GM23338 (cell line): ENCODE measurements at regions not wholly inside any gene's neighbourhood (a gene's known extent, or its start where the extent isn't known, plus 50 kb on each side); places are given as distances from the start of the nearest gene placed in this dataset.
A peak's percentile ranks its signal among the peaks of the same experiment; 100 is the strongest.

Source experiments
- ATAC-seq: fragments of 200-7000 bp; cut with Tn5 transposase; 3 replicates; pipeline ENCODE4 v1.9.1; 2020
- DNase-seq: peaks from one replicate; pipeline ENCODE4 v3.0.0-alpha.2; 2015; ENCODE audit warnings: low spot score
- H2AFZ ChIP-seq: fragments of 200-600 bp; sonication (generic); 2 replicates; pipeline ENCODE4 v1.8.0; 2016; ENCODE audit warnings: antibody characterized with exemption, mild to moderate bottlenecking, moderate library complexity
- H3F3A ChIP-seq: fragments of 200-600 bp; sonication (generic); replicated peaks from 2 replicates; pipeline ENCODE4 v1.8.0; 2017; ENCODE audit warnings: antibody characterized with exemption, mixed run types, low read depth
- H3K27ac ChIP-seq: fragments of 200-600 bp; sonication (generic); 2 replicates; pipeline ENCODE4 v1.6.1; 2016; ENCODE audit warnings: low read depth
- H3K27me3 ChIP-seq: fragments of 200-600 bp; sonication (generic); 2 replicates; pipeline ENCODE4 v1.8.0; 2016; ENCODE audit warnings: mild to moderate bottlenecking, mixed run types, moderate library complexity; ENCODE audit not compliant: insufficient read depth
- H3K36me3 ChIP-seq: fragments of 200-600 bp; sonication (generic); 2 replicates; pipeline ENCODE4 v1.8.0; 2016; ENCODE audit warnings: mild to moderate bottlenecking; ENCODE audit not compliant: insufficient read depth
- H3K4me1 ChIP-seq: fragments of 200-600 bp; sonication (generic); 2 replicates; pipeline ENCODE4 v1.8.0; 2016; ENCODE audit warnings: mild to moderate bottlenecking, moderate library complexity; ENCODE audit not compliant: insufficient read depth
- H3K4me2 ChIP-seq: fragments of 200-600 bp; sonication (generic); 2 replicates; pipeline ENCODE4 v1.7.1; 2017; ENCODE audit warnings: mixed run types
- H3K4me3 ChIP-seq: fragments of 200-600 bp; sonication (generic); 2 replicates; pipeline ENCODE4 v1.6.1; 2016; ENCODE audit warnings: mixed run types
- H3K79me2 ChIP-seq: fragments of 200-600 bp; sonication (generic); replicated peaks from 2 replicates; pipeline ENCODE4 v1.8.0; 2017; ENCODE audit warnings: mild to moderate bottlenecking; ENCODE audit not compliant: insufficient read depth
- H3K9me2 ChIP-seq: fragments of 200-600 bp; sonication (generic); 2 replicates; pipeline ENCODE4 v1.8.0; 2017; ENCODE audit not compliant: insufficient read depth
- H4K20me1 ChIP-seq: fragments of 200-600 bp; sonication (generic); replicated peaks from 2 replicates; pipeline ENCODE4 v1.8.0; 2017; ENCODE audit warnings: mild to moderate bottlenecking; ENCODE audit not compliant: insufficient read depth
- H3K27ac Mint-ChIP-seq: 2 replicates; pipeline ENCODE4 v1.8.0; 2020; ENCODE audit warnings: inconsistent platforms, mild to moderate bottlenecking, moderate library complexity, mixed read lengths
- H3K27me3 Mint-ChIP-seq: 3 replicates; pipeline ENCODE4 v1.8.0; 2022; ENCODE audit warnings: low read depth, mild to moderate bottlenecking, moderate library complexity, mixed read lengths, inconsistent platforms; ENCODE audit not compliant: insufficient read depth, poor library complexity
- H3K36me3 Mint-ChIP-seq: 3 replicates; pipeline ENCODE4 v1.8.0; 2021; ENCODE audit warnings: low read depth, mild to moderate bottlenecking, inconsistent platforms, moderate library complexity, mixed read lengths
- H3K4me1 Mint-ChIP-seq: 3 replicates; pipeline ENCODE4 v1.8.0; 2020; ENCODE audit warnings: mild to moderate bottlenecking, inconsistent platforms, mixed read lengths
- H3K4me3 Mint-ChIP-seq: 3 replicates; pipeline ENCODE4 v1.8.0; 2021; ENCODE audit warnings: moderate library complexity, mild to moderate bottlenecking, inconsistent platforms, mixed read lengths
- H3K9me3 Mint-ChIP-seq: 3 replicates; pipeline ENCODE4 v1.8.0; 2020; ENCODE audit warnings: moderate library complexity, mild to moderate bottlenecking, inconsistent platforms, mixed read lengths
- CTCF ChIP-seq, 2 experiments: fragments of 200-600 bp in 1 of 2; sonication (generic) in 1 of 2; conservative IDR thresholded peaks; 2 replicates each; pipeline versions ENCODE4 v1.5.1 to v1.6.1; 2016 to 2017; ENCODE audit warnings: antibody characterized with exemption in 2 of 2, low read depth in 2 of 2, mild to moderate bottlenecking in 2 of 2, moderate library complexity in 1 of 2
- EZH2 ChIP-seq: fragments of 200-600 bp; sonication (generic); IDR thresholded peaks from one replicate; pipeline ENCODE4 v1.8.0; 2017; ENCODE audit warnings: antibody characterized with exemption, mild to moderate bottlenecking, low read depth; ENCODE audit not compliant: unreplicated experiment
- EZH2phosphoT487 ChIP-seq: fragments of 200-600 bp; sonication (generic); IDR thresholded peaks from one replicate; pipeline ENCODE4 v1.8.1; 2018; ENCODE audit warnings: antibody characterized with exemption; ENCODE audit not compliant: unreplicated experiment
- NANOG ChIP-seq: IDR thresholded peaks from 2 replicates; pipeline ENCODE4 v1.6.1; 2016; ENCODE audit warnings: antibody characterized with exemption, borderline replicate concordance
- POLR2AphosphoS5 ChIP-seq: IDR thresholded peaks from 2 replicates; pipeline ENCODE4 v1.6.1; 2016; ENCODE audit warnings: antibody characterized with exemption, low read depth
- ZNF114 ChIP-seq: fragments of 250-450 bp; sonication (Bioruptor Pico); IDR thresholded peaks from 2 replicates; pipeline ENCODE4 v1.5.0; 2020; ENCODE audit warnings: mild to moderate bottlenecking, moderate library complexity

DNA sequence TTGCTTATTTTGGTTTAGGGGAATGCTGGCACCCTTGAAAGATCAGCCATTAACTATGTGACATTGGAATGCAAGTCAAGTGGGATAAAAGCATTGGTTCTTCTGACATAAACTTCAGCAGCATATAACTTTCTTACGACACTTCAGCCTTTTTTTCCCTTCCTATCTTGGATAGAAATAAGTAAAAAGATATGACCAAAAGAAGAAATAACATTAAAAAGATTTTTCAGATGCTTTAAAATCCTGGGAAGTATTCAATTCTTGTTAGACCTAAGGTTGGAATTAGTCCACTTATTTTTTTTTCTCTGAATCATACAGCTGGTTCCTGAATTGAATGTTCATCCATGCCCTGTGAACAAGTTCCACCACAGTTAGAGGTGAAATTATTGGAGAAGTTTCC lies 85.6 kb upstream of the TSPAN8 start:
- TF ChIP-seq ZNF114: no peak
- Histone ChIP-seq H3K4me2 (no peak overlapping the region), H3K27ac (no peak overlapping the region), H3K27me3 (no peaks in the 10 kb centered on the region), H3K9me2 (peaks cover 13% of the 10 kb centered on the region; the same call in 1 of the 2 replicates), H3K79me2 (no peaks in the 10 kb centered on the region), H3K4me1 (no peaks in the 10 kb centered on the region), H3K4me3 (no peak overlapping the region), H2AFZ (no peak overlapping the region), H3K36me3 (no peaks in the 10 kb centered on the region), H4K20me1 (no peaks in the 10 kb centered on the region), H3F3A (no peaks in the 10 kb centered on the region)
- Mint-ChIP-seq H3K4me1 (no peaks in the 10 kb centered on the region), H3K4me3 (no peak overlapping the region), H3K27ac (no peak overlapping the region), H3K27me3 (no peaks in the 10 kb centered on the region), H3K36me3 (0 out of 3 replicates have a peak, but pooled peaks cover 2% of the 10 kb centered on the region), H3K9me3 (no peaks in the 10 kb centered on the region)
- ATAC-seq: no peak
- DNase-seq: no peak

- Mint-ChIP-seq H3K9me3 (no peaks in the 10 kb centered on the region), H3K27me3 (no peaks in the 10 kb centered on the region), H3K4me1 (no peaks in the 10 kb centered on the region), H3K4me3 (no peak overlapping the region), H3K36me3 (0 out of 3 replicates have a peak, but pooled peaks cover 2% of the 10 kb centered on the region), H3K27ac (no peak overlapping the region)
- H3K36me3 ChIP-seq: no peaks in the 10 kb centered on the region
- no peak overlapping the region for H3K27ac ChIP-seq
- no peaks in the 10 kb centered on the region for H3K4me1 ChIP-seq
- H3F3A ChIP-seq: no peaks in the 10 kb centered on the region
- ATAC-seq (no peak), DNase-seq (no peak)
- H2AFZ ChIP-seq: peak overlapping the region; percentile 29; the same call in 1 of the 2 replicates
- no peak overlapping the region for H3K4me2 ChIP-seq
- TF ChIP-seq EZH2: no peak
- peaks cover 17% of the 10 kb centered on the region; the same call in 1 of the 2 replicates for H3K9me2 ChIP-seq
- H3K79me2 ChIP-seq: no peaks in the 10 kb centered on the region
- no peaks in the 10 kb centered on the region for H3K27me3 ChIP-seq
- no peak overlapping the region for H3K4me3 ChIP-seq
- no peaks in the 10 kb centered on the region for H4K20me1 ChIP-seq
Observed at GRCh38 chr12:71242511-71242910, 84.7 kb upstream of the TSPAN8 start.

GRCh38 chr12:71240946-71241345 lies 83.1 kb upstream of the TSPAN8 start:
- Histone ChIP-seq H3K9me2 (peaks cover 17% of the 10 kb centered on the region; the same call in 1 of the 2 replicates), H3K27ac (no peak overlapping the region), H3F3A (no peaks in the 10 kb centered on the region), H3K36me3 (no peaks in the 10 kb centered on the region), H3K4me1 (no peaks in the 10 kb centered on the region), H4K20me1 (no peaks in the 10 kb centered on the region), H3K4me2 (no peak overlapping the region), H2AFZ (0 out of 2 replicates have a peak overlapping the region, but pooled peaks have one; percentile 76), H3K27me3 (no peaks in the 10 kb centered on the region), H3K79me2 (no peaks in the 10 kb centered on the region), H3K4me3 (no peak overlapping the region)
- no peak overlapping the region for H3K27ac Mint-ChIP-seq
- DNase-seq (no peak), ATAC-seq (no peak)
- H3K4me1 Mint-ChIP-seq: no peaks in the 10 kb centered on the region
- no peaks in the 10 kb centered on the region for H3K36me3 Mint-ChIP-seq
- H3K9me3 Mint-ChIP-seq: no peaks in the 10 kb centered on the region
- no peak overlapping the region for H3K4me3 Mint-ChIP-seq
- no peaks in the 10 kb centered on the region for H3K27me3 Mint-ChIP-seq
- TF ChIP-seq POLR2AphosphoS5 (no peak), CTCF (conservative IDR thresholded peaks at IDR 0.05; ENCODE audit: low read depth in 2 of 2) (no peak), NANOG (no peak), EZH2phosphoT487 (no peak)
